UCSD-AML1 (cell line): ENCODE measurements at regions not wholly inside any gene's neighbourhood (a gene's known extent, or its start where the extent isn't known, plus 50 kb on each side); places are given as distances from the start of the nearest gene placed in this dataset.

ENCODE experiments used
- DNase-seq: peaks from one replicate; lab custom pipeline; 2025; ENCODE audit not compliant: unreplicated experiment; lab: John Stamatoyannopoulos, UW

DNA sequence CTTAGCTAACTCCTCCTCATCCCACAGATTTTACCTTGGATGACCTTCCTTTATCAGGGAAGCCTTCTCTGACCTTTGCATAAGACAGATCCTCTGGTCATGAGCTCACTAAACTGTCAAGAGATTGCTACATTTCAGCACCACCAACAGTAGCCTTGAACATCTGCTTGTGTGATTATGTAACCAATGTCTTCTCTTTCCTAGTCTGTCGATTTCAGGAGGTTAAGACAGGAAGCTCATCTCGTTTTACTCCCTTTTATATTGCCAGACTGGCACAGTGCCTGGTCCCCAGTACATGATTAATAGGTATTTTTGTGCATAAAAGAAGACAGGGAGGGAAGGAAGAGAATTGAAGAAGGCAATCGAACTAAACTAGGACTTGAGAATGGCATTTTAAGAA, 1697.7 kb downstream of the EFNB2 start:
- DNase-seq, result no peak

DNA sequence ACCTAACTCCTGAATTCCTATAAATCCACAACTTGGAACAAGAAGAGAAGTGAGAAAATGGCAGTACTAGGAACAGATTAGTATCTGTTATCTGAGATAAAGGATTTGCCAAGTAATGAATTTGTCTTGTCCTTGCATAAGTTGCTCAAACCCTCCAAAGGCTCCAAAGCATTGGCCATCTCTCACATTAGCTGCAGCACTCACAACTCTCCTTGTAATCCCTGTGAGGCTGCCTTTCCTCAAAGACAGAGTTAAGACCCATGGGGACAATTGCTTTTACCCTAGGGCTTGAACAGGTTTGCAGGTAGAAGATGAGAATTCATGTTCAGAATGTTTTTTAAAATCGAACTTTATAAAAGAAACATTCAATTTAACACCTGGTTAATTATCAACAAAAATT, 1702.2 kb downstream of the EFNB2 start:
- no peak for DNase-seq

DNA sequence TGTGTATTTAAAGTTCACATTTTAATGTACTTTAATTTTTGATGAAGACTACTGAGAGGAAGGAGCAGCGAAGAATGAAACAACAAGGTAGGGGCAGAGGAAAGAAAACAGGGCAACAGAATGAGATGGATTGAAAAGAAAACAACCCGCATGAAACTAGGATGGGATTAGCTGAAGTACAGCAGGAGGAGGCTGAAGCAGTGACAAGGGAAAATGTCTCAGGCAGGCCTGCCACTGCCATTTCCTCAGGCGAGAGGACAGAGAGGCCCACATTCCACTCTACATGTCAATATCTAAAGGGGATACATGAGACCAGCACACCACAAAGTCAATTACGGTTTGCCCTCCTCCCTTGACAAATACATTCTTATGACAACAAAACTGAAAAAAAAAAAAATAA, 1703.2 kb downstream of the EFNB2 start:
- no peak for DNase-seq

DNA sequence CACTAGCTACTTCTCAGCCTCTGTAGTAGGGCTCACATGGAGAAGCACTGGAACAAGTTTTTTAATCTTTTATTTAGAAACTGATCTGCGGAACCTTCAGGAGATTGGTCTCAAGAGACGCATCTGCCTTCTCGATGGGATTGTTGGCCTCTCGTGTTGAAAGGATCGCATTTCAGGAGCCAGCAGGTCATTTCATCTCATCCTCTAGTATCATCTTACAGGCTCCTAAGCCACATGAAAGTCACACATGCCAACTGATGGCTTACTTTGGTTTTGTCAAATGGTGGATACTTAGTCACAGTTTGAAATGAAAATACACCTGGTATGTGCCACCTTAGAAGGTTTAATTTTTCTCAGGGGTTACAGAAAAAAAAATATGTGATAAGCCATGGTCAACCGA, 1703.6 kb downstream of the EFNB2 start:
- DNase-seq, result no peak

DNA sequence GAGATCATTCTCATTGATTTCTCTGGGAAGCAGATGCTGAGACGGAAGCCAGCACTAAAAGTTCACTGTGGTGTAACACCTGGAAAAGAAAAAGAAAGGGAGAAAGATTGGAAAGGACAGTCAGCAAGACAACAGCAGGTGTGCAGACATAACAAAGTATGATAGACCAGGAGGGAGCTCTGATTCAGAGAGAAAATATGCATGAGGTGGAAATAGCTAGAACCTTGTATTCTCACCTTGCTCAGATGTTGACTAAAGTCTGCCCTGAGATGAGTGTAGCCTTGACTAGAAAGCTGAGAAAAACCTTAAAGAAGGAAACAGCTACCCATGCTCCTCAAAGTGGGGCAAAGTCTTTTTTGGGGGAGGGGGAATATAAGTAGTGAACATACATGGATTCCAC, 1711.8 kb downstream of the EFNB2 start:
- no peak for DNase-seq

DNA sequence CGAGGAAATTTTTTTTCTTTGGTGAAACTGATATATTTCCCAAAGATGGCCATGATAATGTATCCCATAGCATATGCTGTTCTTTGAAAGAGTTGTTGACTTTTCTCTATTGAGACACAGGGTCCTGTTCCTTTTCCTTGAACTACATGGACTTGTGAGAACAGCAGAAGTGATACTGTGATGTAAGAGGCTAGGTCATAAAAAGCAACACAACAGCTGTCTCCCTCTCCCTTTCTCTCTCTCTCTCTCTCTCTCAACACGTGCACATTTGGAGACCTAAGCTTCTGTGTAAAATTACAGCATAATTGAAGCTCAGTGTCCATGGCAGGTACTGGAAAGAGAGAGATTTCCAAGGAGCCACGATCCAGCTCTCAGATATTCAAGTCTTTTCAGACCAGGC, 1712.4 kb downstream of the EFNB2 start:
- DNase-seq, result no peak

DNA sequence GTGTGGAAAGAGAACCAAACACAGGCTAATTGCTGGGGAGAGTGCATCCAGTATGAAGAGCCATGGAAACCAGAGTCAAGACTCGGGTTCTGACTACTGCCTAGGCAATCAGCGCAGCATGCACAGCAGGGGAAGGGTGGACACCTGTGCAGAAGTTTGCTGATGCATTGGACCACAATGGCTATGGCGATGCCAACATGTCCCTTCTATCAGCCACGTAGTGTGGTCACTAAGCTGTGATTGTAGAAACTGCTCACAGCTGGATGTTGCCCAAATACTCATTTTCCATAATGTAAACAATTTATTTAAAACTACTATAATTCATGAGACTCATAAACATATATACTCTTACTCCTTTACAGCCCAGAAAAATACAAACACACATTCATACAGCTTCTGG, 1718.2 kb downstream of the EFNB2 start:
- no peak for DNase-seq

DNA sequence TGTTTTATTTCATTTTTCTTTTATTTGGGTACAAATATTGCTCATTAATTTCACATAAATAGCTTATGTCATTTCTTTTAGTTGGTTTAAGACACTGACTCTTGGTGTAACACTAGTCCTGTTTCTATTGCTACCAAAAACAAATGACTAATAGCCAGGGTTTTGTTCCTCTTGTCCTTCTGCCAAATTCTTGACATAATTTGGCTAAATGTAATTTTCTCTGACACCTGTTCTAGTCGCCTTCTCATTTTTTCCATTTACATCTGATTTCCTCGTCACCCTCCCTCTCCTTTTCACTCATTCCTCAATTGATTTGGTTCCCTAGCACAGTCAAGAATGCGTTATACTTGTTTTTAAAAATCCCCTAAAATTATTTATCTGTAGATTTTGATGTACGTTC, 1718.7 kb downstream of the EFNB2 start:
- no peak for DNase-seq

DNA sequence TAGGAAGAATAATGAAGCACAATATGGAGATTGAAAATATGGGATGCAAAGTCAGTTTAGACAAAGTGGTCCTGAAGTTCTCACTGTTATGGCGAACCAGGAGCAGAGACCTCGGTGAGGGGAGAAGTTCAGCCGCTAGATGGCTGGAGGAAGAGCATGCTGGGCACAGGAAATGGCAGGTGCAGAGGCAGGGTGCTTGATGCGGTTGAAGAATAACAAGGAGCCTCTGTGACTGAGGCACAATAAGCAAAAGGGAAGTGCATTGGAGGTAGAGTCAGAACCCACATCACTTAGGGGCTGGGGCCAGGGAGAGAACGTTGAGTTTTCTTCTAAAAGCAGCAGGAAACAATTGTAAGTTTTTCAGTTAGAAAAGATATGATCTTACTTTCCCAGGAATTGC, 1725.2 kb downstream of the EFNB2 start:
- no peak for DNase-seq

DNA sequence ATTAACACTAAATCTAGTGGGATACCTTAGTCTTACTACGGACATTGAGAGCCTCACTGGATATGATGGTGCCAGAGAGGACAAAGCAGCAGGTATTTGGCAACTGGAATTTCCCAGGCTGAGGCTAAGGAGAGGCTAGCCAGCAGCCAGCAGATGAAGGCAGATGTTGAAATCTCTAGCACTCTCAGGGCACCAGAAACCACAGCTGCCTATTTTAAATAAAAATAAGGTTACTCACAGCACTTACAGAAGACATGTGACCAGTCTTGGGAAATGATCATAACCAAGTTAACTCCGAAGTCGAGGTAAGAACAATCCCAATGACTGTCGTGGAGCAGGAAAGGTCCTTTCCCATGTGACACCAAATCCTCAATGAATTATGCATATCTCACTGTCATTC, 1726.0 kb downstream of the EFNB2 start:
- DNase-seq, result no peak

DNA sequence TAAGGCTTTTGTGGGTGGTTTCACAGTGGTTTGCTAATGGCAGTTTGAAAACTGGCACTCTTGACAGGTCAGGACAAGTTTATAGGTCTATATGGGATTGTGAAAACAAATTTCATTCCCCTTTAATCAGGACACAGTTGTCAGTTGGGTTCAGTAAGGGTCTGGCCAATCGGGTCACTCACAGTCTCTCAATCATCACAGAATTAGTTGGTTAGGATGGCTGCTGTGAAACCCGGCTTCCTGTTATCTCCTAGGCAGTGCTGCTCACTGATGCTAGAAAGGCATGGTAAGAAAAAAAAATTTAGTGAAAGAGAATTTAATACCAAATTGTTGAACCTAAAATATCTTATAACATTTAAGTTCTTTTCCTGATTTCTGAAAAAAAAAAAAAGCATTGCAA, 1730.1 kb downstream of the EFNB2 start:
- DNase-seq, result no peak

DNA sequence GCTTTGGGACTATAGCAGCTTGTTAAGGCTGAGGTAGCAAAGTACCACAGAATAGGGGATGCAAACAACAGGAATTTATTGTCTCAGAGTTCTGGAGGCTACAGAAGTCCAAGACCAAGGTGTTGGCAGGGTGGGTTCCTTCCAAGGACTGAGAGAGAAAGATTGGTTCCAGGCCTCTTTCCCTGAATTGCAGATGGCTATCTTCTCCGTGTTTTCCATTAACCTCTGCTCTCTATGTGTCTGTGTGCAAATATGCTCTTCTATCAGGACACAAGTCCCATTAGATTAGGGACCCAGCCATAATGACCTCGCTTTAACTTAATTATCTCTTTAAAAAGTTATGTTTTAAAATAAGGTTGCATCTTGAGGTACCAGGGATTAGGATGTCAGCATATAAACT, 1732.9 kb upstream of the SLC10A2 start:
- DNase-seq, result no peak

DNA sequence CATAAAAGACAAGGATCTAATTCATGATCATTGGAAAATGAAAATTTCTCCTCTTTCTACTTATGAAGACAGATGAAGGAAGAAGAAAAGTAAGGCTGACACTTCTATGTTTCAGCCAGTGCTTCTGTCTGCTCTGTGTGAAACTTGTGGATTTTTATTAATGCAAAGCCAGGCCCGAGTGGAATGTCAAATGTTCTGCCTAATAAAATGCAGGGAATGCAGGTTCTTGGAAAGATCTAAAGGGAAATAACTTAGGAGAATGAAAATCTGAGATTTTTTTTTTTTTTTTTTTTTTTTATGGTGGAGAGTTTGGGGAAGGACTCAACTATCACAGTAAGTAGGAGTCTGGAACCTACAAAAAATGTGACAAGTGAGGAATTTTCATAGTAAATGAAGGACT, 1732.3 kb upstream of the SLC10A2 start:
- no peak for DNase-seq

DNA sequence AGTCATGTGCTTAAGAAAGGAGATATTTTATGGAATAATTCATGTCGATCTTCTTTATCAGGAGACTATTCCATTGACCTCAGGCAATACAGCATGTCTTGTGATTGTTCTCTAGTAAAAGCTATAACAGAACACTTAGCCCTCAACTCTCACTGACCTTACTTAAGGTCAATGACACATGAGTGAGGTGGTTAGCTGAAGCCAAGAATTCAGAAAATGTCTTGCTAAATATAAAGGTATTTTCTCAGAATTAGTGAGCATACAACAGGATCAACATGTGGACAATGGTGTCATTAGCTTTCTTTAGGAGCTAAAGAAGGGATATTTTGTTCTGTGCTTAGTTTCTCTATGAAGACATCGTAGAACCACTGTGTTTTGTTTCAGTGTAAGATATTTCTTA, 1730.4 kb upstream of the SLC10A2 start:
- DNase-seq, result no peak

DNA sequence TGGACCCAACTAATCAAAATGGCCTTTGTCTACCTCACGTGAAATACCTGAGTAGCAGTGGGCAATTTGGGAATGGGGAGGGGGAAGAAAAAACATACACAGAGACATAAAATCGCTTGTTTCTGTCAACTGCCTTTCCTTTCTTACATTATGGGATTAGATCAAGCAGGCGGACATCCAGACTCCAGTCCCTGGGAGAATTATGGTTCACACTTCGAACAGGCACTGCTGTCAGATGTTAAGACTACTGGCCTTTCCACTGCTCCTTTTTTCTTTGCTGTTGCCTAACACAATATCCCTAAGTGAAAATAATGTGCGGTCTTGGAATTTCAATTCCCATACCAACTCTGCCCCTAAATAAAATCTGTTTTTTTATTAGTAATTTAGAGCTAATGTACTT, 1719.7 kb upstream of the SLC10A2 start:
- DNase-seq, result no peak

DNA sequence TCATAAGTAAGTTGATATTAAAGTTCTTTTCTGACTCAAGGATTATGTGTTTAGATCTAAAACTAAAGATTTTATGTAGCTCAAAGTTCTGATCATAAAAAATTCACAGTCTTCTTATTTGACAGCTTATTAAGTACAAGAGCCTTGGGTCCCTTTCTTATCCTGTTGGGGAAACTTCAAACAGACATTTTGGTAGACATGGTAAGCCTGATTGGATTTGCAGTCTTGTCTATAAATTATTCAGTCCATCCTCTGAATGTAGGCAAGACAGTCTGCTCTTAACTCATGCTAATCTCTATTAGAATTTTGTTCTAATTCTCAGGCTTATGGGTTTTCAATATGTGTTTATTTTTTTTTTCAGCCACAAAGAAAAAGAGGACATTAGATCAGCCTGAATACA, 1718.7 kb upstream of the SLC10A2 start:
- DNase-seq, result no peak

DNA sequence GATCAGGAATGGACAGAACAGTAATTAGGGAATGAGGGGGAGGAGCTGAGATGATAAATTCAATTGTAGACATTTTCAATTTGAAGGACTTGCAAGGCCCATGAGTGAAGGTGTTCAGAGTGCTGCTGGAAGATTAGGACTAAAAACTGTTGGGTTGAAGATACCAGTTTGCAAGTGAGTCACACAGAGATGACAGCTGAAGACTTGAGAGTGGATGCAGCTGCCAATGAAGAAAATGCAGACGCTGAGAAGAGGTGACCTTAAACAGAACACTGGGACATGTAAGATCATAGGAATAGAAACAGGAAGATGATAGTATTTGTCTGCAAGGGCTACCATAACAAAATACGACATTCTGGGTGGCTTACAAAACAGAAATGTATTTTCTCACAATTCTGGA, 1716.5 kb upstream of the SLC10A2 start:
- DNase-seq, result no peak

DNA sequence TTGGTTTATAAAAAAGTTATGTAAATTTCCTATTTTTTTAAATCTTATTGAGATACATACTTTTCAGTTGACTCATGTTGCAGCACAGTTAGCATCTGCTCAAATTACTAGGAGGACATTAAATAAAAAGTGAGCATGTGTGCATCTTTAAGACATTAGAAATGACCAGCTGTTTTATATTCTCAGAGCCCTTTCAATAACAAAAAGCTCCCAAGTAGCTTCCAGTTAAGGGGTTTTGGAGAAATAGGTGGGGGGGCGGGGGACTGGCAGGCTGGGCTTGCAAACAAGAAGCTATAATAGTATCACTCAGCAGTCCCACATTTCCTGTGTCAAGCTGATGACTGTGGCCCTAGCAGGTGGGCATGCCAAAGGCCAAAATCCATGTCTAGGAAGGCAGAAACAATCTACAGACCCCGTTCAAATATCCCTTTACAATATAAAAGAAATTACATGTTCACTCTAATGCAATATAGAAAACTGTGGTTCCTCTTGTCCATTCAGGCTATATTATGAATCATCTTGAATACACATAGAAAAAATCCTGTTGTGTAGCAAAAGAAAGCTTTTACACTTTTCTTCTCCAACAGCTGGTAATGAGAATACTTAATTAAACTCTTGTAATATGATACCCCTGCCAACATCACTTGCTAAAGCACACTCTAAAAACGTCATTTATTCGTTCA, 1713.2 kb upstream of the SLC10A2 start:
- DNase-seq, result no peak

DNA sequence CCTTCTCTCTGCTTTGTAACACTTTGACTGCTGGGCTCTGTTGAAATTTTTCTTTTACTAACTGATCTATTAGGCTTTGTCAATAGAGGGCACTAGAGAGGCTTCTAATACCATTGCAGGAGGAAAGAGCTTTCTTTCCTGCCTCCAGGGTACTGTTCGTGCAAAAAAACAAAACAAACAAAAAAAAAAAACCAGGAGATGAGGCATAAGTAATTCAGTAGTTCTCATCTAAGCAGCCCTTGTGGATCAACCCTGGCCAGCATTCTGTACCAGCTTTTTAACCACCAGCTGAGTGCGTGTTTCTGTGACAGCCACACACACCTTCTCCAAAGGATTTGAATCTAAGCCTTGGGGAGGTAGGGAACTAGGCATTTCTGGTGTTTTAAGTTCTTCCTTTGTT, 1707.6 kb upstream of the SLC10A2 start:
- DNase-seq, result no peak

DNA sequence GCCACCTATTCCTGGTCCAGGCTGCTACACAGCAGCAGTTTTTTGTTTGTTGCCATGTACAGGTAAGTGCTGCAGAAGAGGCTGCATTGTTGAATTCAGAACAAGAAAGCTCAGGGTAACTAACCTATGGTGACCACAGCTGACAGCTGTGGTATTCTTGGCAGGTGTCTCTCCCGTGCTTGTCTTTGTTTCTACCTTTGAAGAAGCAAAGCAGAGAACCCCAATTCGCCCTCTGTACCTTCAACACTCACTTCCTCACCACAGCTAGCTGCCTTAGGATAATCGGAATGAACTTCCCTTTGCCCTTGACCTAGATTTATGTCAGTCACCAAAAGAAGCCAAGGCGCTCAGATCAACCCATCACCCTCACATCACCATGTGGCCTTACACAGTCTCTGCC, 1703.3 kb upstream of the SLC10A2 start:
- no peak for DNase-seq

DNA sequence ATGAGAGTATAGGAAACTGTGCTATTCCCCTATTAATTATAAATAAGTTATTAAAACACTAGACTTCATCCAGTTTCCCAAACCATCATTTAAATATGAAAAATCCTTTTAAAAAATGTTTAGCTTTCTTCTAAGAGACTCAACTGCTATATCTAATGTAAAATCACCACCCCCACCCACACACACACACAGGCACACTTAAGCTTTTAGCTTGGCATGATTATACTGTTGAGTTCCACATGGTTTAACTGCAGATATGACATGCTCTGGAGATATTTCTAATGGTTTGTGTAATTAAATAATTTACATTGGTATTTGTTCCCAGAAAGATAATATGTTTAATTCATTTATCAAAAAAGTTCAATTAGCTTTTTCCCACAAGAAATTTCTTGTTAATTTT, 1700.1 kb upstream of the SLC10A2 start:
- no peak for DNase-seq

DNA sequence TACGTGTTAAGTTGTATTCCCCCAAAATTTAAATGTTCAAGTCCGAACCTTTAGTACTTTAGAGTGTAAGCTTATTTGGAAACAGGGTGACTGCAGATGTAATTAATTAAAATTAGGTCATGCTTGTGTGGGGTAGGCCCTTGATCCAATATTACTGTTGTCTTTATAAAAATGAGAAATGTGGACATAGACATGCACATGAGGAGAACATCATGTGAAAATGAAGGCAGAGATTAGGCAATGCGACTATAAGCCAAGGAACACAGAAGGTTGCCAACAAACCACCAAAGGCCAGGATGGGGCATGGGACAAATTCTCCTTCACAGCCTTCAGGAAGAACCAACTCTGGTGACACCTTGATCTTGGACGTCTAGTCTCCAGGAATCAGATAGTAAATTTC, 1698.4 kb upstream of the SLC10A2 start:
- DNase-seq, result no peak

DNA sequence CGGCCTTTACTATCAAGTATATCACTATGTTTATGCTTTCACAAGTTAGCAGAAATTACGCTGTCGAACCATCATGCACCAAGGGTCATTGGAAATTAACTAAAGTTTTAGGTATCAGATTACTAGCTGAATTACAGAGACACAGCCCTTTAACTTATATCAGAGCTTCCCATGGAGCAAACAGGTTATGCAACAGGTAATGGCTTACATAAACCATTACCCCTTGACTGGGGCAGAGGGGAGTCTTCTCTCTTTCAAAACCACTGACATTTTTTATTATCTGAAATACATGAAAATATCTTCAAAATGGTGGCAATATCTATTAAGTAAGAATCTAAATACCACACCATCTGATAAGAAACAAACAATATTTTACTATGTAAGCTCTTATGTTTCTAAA, 1692.9 kb upstream of the SLC10A2 start:
- no peak for DNase-seq

DNA sequence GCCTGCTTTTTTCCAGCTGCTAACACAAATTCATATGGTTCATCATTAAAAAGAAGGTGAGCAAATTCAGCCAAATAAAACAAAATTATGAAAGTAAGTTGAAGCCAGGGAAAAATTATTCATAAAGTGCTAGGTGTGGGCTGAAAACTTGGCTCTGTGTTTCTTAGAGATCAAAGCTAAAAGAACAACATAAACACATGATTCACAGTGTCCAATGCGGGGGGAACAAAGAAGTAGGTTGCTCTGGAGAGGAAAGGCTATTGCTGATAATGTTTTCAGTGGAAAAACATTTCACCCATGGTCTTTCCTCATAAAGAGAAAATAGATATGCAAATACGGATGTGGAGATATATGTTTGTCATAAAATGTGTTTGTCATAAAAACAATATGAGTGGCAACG, 1691.5 kb upstream of the SLC10A2 start:
- DNase-seq, result no peak
